ENCODE measurements at regions not wholly inside any gene's neighbourhood (a gene's known extent, or its start where the extent isn't known, plus 50 kb on each side); places are given as distances from the start of the nearest gene placed in this dataset.

DNA sequence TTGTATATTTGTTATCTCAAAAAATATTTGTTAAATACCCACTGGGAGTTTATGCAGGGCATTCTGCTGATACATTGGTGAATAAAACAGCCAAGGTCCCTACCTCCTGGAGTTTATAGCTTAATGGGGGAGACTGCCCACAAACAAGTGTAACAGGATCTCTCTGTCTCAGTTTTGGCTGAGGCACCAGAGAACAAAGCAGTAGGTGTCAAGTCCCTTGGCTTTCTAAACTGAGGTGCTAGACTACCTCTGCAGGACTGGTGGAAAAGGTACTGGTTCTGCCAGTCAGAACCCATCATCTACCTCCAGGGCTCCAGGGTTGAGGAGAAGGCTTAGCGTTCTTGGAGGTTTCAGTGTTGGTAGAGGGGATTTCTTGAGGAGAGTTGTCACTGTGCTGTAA is 188.4 kb upstream of the ELL2 start:
- H3K36me3 ChIP-seq: no peaks in the 10 kb centered on the region
- DNase-seq: no peak
- no peaks in the 10 kb centered on the region for H3K27me3 ChIP-seq
- TF ChIP-seq POLR2AphosphoS5 (IDR thresholded peaks at IDR 0.05) (no peak), POLR2A (IDR thresholded peaks at IDR 0.05) (no peak), EP300 (IDR thresholded peaks at IDR 0.05) (no peak)
- TF ChIP-seq, protein P1, sequence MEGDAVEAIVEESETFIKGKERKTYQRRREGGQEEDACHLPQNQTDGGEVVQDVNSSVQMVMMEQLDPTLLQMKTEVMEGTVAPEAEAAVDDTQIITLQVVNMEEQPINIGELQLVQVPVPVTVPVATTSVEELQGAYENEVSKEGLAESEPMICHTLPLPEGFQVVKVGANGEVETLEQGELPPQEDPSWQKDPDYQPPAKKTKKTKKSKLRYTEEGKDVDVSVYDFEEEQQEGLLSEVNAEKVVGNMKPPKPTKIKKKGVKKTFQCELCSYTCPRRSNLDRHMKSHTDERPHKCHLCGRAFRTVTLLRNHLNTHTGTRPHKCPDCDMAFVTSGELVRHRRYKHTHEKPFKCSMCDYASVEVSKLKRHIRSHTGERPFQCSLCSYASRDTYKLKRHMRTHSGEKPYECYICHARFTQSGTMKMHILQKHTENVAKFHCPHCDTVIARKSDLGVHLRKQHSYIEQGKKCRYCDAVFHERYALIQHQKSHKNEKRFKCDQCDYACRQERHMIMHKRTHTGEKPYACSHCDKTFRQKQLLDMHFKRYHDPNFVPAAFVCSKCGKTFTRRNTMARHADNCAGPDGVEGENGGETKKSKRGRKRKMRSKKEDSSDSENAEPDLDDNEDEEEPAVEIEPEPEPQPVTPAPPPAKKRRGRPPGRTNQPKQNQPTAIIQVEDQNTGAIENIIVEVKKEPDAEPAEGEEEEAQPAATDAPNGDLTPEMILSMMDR (IDR thresholded peaks at IDR 0.05): no peak
- H3K4me3 ChIP-seq: no peak overlapping the region
- H3K27ac ChIP-seq: no peak overlapping the region
- no peaks in the 10 kb centered on the region for H3K9me3 ChIP-seq
- intact Hi-C loops (cut with DNase I; ENCODE audit: low total_unique reads): no loop called here
- peaks cover 0 to 15% (median 6%) of the 10 kb centered on the region in 4 donors for H3K4me1 ChIP-seq
- 76 to 96% (median 82%) methylated on average over 1 of the region's 1 CpG for WGBS, 5 donors

GRCh38 chr5:96149546-96149945 is 187.9 kb upstream of the ELL2 start:
- 70 to 94% (median 82%) methylated on average over 1 of the region's 1 CpG for WGBS, 5 donors
- intact Hi-C loops (cut with DNase I; ENCODE audit: low total_unique reads): no loop called here

GRCh38 chr5:96149021-96149420 is 187.4 kb upstream of the ELL2 start:
- intact Hi-C loops (cut with DNase I; ENCODE audit: low total_unique reads): no loop called here
- WGBS, 5 donors: 90 to 94% (median 91%) methylated on average over 2 of the region's 2 CpGs

More at GRCh38 chr5:96149546-96149945, 187.9 kb upstream of the ELL2 start:
- Histone ChIP-seq H3K4me3 (no peak overlapping the region), H3K4me1 (peaks cover 0 to 15% (median 6%) of the 10 kb centered on the region in 4 donors), H3K9me3 (no peaks in the 10 kb centered on the region), H3K36me3 (no peaks in the 10 kb centered on the region), H3K27me3 (no peaks in the 10 kb centered on the region), H3K27ac (no peak overlapping the region)
- DNase-seq: no peak
- no peak for TF ChIP-seq EP300 (IDR thresholded peaks at IDR 0.05)
- TF ChIP-seq POLR2AphosphoS5 (IDR thresholded peaks at IDR 0.05): no peak
- TF ChIP-seq, protein P1 (IDR thresholded peaks at IDR 0.05): no peak
- TF ChIP-seq POLR2A (IDR thresholded peaks at IDR 0.05): no peak

DNA sequence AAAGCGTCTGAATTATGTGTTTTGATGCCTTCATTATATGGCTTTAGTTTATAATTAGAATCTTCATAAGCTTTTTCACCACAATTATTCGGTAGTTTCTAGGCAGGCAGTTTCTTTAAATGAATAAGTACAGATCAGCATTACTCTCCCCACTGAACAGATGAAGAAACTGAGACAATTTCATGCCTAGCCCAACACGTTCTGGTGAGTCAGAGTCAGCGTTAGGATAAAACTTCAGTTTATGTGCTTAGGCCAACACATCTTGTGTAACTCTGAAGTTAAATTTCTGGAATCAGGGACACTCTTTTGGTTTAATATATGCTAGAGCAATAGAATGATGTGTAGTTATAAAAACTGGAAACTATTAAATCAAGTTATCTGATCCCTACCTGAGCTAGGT is 186.7 kb upstream of the ELL2 start:
- 90 to 98% (median 93%) methylated on average over 4 of the region's 4 CpGs for WGBS, 5 donors
- no peaks in the 10 kb centered on the region for H3K36me3 ChIP-seq
- H3K27ac ChIP-seq: no peak overlapping the region
- TF ChIP-seq POLR2AphosphoS5 (IDR thresholded peaks at IDR 0.05) (no peak), EP300 (IDR thresholded peaks at IDR 0.05) (no peak), POLR2A (IDR thresholded peaks at IDR 0.05) (no peak)
- TF ChIP-seq, protein P1 (IDR thresholded peaks at IDR 0.05): no peak
- intact Hi-C loops (cut with DNase I; ENCODE audit: low total_unique reads): no loop called here
- no peak for DNase-seq
- no peak overlapping the region for H3K4me3 ChIP-seq
- peaks cover 3 to 19% (median 11%) of the 10 kb centered on the region in 4 donors for H3K4me1 ChIP-seq
- no peaks in the 10 kb centered on the region for H3K27me3 ChIP-seq
- H3K9me3 ChIP-seq: no peaks in the 10 kb centered on the region

More at GRCh38 chr5:96149021-96149420, 187.4 kb upstream of the ELL2 start:
- Histone ChIP-seq H3K27me3 (no peaks in the 10 kb centered on the region), H3K27ac (no peak overlapping the region), H3K4me1 (peaks cover 0 to 15% (median 7%) of the 10 kb centered on the region in 4 donors), H3K36me3 (no peaks in the 10 kb centered on the region), H3K4me3 (no peak overlapping the region), H3K9me3 (no peaks in the 10 kb centered on the region)
- DNase-seq: no peak
- no peak for TF ChIP-seq POLR2AphosphoS5 (IDR thresholded peaks at IDR 0.05)
- TF ChIP-seq, protein P1 (IDR thresholded peaks at IDR 0.05): no peak
- TF ChIP-seq EP300 (IDR thresholded peaks at IDR 0.05): no peak
- TF ChIP-seq POLR2A (IDR thresholded peaks at IDR 0.05): no peak

All from stomach (tissue), 8 donors.